T47D (cell line): ENCODE measurements at regions not wholly inside any gene's neighbourhood (a gene's known extent, or its start where the extent isn't known, plus 50 kb on each side); places are given as distances from the start of the nearest gene placed in this dataset.
A peak's percentile ranks its signal among the peaks of the same experiment; 100 is the strongest.
"Not testable (repeated sequence)": the region's sequence is repeated elsewhere in the genome, so short reads cannot be mapped to it uniquely, and the experiment has no call there.

Source experiments
- DNase-seq, 2 experiments: peaks; one replicate each; pipeline versions ENCODE4 v3.0.0 to v3.0.0-alpha.2; 2011 to 2012; ENCODE audit warnings: low read depth in 1 of 2, low spot score in 1 of 2
- JUND ChIP-seq: IDR thresholded peaks from 2 replicates; pipeline ENCODE4 v1.6.1; 2012; ENCODE audit warnings: low read depth
- in situ Hi-C: cut with HindIII; loops from 2 replicates; pipeline ENCODE4 v1.10.0; 2016; ENCODE audit warnings: low sequenced_read_pairs, low pct_unique_long_range_greater_than_20kb

DNA sequence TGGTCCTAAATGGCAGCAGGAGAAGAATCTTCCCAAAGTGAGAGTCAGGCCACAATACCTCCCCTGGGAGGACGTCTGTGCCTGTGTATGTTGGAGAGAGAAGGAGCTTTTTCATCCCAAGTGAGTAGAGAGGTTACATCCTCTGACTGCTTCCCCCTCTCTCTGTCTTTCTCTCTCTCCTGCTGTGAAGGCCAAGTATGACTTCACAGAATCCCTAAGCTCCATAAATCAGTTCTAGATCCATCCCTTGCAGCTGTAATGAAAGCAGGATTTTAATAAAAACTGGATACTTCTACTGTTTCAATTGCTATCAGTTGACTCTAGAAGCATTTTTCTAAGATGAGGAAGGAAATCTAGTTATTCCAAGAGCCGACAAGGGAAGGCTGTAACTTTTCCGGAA is 389.1 kb upstream of the PROK2 start:
- in situ Hi-C loops, result no loop called here
- TF ChIP-seq JUND, result no peak
- DNase-seq, result no peak

DNA sequence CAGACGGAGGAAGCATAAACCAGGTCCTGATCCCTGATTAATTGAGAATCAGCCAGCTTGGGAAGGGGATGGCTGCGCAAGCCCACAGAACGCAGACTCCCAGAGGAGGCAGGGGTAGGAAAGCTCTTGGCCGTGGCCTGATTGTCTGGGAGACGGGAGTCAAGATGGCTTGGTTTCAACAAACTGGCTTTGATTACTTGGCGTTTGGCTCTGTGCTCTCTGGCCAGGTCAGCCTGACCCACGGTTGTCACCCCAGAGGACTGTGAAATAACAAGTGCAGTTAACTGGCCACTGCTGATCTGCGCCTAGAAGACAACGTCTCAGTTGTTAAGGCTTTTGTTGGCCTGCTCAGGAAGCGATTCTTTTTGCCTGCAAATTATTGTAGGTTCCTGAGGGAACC is 387.0 kb upstream of the PROK2 start:
- in situ Hi-C loops, result no loop called here

DNA sequence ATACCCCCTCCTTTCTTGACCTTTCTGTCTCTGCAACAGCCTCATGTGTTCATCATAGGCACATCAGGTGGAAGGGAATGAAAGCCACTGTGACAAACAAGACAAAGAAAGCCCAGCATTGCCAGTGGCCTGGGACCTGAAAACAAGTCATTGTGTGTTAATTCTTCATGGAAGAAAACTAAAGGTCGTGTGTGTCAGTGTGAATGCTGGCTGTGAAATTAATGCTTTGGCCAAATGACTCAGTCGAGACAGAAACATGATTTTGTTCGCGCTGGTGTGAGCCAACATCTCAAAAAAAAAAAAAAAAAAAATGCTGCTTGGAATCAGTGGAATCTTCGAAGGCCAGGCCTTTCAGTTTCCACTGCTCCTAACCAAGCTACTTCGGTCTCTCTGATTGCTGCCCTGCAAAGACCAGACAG is 386.5 kb upstream of the PROK2 start:
- no peak for TF ChIP-seq JUND
- DNase-seq, result no peak
- in situ Hi-C loops, result no loop called here

More for the DNA sequence above, 387.0 kb upstream of the PROK2 start:
- no peak for TF ChIP-seq JUND
- DNase-seq, result peak in 1 of 2 experiments; percentile 82

DNA sequence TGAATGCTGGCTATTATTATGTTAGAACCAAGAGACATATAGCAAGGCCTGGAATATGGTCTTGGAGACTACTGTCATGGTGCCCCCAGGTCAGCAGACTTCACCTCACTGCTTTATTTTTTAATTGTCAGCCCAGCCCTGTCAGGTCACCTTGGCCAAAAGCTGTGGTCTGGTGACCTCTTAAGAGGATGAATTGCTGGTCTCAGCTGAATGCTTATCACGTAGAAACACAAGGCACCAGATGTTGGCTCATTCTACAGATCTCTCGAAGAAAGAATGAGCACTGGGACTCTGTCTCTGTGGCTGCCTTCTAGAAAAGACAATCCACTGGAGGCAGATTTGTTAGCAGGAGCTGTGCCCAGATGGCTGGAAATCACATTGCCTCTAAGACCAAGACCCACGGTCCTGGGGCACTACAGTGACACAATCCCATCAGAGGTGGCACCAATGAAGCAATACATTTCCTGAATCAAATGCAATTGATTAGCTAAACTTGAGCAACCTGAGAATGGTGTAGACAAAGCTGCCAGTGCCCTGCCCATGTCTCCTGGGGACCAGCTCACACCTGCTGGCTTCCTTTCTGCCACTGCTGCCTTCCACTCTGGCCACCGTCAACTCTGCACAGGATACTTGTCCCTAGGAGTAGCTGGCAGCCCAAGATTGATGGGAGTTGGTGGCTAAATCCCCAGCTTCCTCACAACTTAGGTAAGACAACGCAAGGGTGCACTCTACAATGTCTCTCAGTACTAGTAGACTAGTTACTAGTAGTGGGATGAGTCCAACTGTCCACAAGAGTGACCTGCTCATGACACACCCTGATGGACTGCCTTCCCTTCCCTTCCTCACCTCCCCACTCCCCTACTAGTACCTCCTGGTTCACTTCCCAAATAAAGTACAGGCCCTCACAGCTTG is 384.9 kb upstream of the PROK2 start:
- TF ChIP-seq JUND, result no peak
- in situ Hi-C loops, result no loop called here
- DNase-seq, result no peak

DNA sequence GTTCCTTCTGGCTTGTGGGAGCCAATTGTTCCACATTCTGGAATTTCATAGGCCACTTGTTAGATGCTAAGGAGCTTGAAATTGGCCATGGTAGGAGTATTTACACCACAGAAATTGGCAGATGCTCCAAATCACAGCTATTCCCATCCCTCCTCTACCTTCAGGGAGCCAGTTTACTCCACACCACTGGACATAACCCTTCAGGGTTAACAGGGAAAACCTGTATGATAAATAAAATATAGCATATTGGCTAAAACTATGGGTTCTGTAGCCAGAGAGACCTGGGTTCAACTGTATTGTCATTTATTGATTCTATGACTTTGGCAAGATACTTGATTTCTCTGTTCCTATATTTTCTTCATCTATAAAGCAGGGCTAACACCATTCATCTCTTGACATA is 384.2 kb upstream of the PROK2 start:
- in situ Hi-C loops, result no loop called here
- no peak for TF ChIP-seq JUND
- no peak for DNase-seq

DNA sequence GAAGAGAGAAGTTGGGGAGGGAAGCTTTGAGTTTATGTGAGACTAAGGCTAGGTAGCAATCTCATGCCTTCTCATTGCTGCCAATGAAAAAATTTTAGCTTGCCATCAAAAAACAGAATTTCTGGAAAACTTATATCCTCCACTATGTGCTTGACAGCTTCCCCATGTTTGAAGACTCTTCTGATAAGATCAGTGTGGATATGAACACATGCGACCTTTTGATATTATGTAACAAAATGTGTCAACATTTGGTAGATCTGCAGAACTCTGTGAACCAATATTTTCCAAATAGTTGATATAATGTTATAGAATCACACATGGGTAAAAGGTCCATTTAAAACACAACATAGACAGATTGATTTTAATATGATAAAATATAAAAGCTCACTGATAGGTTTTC is 380.9 kb upstream of the PROK2 start:
- no peak for TF ChIP-seq JUND
- in situ Hi-C loops, result no loop called here
- no peak for DNase-seq

DNA sequence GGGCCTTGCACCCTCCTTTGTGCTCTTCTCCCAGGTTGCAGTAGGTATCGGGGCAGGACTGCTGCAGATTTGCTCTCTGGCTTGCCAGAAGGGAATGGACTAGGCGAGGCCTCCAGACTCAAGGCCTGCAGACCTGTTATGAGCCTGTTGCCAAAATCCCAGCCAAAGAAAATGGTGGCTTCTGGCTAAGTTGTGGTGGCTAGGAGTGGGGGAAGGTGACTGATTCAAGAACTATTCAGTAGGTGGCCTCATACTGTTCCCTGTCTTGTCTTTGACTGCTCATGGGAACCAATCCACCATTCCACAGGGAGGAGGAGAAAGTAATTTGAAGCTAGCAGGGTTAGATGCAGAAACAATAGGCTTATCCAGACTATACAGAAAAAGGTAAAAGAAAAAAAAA is 380.4 kb upstream of the PROK2 start:
- DNase-seq, result no peak

DNA sequence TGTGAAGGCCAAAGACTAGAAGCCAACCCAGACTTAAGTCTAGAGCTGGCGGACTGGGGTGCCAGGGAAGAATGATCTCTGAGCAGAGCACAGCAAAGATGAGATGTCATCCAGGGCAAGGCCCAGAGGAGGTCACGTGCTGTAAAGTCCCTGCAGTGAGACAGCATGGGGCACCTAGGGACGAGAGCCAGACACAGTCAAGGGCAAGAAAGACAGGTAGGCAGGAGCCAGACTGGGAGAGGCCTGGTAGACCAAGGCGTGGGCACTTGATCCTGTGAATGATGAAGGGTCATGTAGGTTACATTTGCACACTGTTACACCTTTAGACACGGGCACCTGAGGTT is 379.7 kb upstream of the PROK2 start:
- DNase-seq, result no peak
- TF ChIP-seq JUND, result no peak
- in situ Hi-C loops, result no loop called here

More for the DNA sequence above, 380.4 kb upstream of the PROK2 start:
- no peak for TF ChIP-seq JUND
- in situ Hi-C loops, result no loop called here

DNA sequence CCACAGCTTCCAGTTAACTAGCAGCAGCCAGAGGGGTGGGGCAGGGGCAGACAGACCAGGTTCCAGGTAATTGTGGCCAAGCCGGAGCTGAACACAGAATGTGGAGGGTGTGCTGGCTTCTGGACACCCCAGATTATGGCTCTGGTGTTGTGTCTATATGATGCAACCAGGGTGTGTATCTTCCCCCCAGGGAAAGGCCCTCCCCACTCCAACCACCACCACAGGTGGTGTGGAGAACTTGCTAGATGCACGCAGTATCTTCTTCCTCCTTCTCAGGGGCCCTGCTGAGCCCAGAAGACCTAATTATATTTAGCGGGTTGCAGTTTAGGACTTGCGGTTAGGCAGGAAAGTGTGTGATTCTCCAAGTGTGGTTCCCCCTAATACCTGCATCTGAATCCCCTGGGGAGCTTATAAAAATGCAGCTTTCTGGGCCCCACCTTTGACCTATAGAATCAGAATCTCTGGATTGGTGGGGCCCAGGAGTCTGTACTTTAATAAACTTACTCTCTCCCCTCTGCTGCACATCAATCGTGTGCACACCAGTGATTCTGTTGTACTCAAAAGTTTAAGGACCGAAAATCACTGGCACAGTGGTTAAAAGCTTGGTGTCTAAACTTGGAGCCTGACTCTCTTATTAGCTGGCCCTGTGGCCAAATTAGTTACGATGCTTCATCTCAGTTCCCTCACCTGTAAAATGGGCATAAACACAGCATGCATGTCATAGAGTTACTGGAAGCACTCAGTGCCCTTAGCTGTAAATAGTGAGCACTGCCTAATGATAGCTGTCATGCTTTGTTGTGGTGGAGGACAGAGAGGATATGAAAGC is 379.1 kb upstream of the PROK2 start:
- in situ Hi-C loops, result no loop called here
- no peak for TF ChIP-seq JUND
- DNase-seq, result no peak

DNA sequence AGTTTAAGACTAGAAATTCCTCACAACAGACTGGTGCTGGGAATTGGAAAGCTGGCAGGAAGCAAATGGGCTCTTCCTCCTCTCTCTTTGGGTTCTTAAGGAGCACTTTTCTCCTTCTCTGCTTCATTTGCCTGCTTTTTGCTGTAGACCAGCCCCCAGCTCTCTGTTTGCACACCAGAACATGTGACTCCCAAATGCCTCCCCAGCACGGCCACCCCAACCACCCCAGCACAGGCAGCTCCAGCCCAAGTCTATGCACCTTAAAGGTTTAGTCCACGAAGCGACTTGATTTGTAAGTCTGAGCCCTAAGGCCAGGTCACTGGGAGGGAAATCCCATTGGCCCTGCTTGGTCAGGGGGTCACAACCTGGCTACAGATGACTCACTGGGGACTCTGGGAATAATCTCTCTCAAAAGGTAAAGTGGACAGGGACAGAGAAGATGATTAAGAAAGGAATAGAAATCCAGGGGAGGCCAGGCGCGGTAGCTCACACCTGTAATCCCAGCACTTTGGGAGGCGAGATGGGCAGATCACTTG is 377.8 kb upstream of the PROK2 start:
- in situ Hi-C loops, result no loop called here
- no peak for TF ChIP-seq JUND
- no peak for DNase-seq

DNA sequence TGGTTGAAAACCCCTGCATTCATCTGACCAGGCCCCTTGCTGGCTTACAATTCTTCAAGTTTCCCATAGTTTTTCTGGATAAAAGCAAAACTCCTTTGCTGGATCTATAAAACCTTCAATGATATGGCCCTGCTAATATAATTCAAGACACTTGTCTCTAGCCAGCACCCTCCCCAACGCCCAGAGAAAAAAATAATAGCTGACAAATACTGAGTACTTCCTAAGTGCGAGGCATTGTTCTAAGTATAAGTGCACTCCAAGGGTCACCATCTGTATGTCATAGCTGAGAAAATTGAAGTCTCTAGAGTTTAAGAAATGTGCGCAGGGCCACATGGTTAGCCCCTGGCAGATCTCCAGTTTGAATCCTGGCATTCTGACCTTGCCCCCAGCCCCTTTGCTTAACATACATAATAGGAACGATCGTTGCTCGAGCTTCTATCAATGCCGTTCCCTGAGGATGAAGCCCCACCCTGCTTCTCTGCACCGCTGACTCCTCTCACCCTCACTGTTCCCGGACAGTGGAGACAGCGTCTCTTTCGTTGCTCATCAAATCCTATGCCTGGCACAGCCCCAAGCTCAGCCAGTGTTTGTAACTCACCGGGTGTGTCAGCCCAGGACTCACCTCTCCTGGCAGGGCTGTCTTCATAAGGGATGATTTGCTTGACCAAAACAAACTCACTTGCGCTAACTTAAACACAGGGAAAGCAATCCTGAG is 377.1 kb upstream of the PROK2 start:
- no peak for TF ChIP-seq JUND
- in situ Hi-C loops, result no loop called here
- peak in 1 of 2 experiments; percentile 20 for DNase-seq

DNA sequence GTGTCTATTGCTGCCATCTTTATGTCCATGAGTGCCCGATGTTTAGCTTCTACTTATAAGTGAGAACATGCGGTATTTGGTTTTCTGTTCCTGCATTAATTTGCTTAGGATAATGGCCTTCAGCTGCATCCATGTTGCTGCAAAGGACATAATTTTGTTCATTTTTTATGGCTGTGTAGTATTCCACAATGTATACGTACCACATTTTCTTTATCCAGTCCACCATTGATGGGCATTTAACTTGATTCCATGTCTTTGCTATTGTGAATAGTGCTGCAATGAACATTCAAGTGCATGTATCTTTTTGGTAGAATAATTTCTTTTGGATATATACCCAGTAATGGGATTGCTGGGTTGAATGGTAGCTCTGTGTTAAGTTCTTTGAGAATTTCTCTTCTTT is 376.3 kb upstream of the PROK2 start:
- DNase-seq, in situ Hi-C loops: not testable (repeated sequence)
